GM21381 (cell line): ENCODE measurements at regions not wholly inside any gene's neighbourhood (a gene's known extent, or its start where the extent isn't known, plus 50 kb on each side); places are given as distances from the start of the nearest gene placed in this dataset.

ENCODE experiments used
- ATAC-seq: cut with Tn5 transposase; IDR thresholded peaks from one replicate; pipeline ENCODE4 v1.9.1; 2021; ENCODE audit warnings: mild to moderate bottlenecking, moderate library complexity; ENCODE audit not compliant: unreplicated experiment

DNA sequence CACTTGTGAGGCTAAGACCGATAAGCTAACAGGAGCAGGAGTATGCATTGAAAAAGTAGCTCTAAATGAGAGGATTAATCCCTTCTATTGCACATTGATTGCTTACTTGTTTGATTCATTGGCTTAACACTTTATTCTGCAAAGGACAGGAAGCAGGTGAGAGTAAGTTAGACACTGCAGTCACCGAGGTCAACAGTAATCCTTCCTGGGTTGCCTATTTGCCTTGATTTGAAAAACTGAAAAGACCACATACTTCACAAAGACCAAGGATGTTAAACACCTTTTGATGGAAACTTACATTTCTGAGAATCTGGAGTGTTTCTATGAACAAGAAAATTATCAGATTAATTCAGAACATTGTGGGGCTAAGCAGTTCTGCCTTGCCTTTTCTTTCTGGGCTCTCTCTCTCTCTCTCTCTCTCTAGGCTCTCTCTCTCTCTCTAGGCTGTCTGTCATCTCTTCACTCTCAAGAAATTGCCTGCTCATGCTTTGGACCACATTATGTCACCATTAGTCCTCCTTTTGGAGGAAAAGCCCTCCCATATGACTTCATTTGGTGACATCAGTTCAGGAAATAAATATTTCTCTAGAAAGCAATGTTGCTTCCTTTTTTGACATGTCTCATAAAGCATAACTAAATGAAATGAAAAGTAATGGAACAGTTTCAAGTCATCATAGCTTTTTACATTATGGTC lies 103.8 kb downstream of the TNFSF18 start:
- ATAC-seq: no peak

DNA sequence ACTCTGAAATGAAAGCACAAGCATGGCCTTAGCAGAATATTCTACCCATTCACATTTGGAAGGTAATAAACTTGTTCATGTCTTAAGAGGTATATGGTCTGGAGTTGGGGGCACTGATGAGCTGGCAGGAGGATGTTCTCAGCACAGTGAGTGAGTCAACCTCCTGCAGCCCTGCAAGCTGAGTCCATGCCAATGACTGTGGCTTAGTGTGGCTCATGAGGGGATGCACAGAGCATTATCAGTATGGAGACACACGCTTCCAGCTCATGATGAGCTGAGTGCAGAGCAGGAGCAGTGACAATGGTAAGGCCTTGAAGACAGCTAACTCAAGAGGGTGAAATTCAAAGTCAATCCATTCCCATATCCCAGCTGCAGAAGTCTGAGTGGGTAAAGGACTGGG lies 102.3 kb downstream of the TNFSF18 start:
- no peak for ATAC-seq

DNA sequence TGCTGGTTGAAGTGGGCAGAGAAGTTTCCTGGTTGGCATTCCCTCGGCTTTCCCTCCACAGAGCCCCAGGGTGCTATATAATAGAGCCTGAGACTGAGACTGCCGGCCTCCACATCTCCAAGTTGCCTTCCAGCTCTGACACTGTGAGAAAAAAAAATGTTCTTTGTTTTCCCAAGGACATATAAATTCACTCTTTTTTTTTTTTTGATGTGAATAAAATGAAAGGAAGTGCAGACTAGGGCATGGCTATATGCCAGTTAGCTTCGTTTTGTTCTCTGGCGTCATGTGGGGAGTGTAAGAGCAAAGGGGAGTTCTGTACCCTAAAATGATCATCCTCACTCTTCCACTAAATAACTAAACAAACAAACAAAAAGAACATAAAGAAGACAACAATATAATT lies 101.6 kb downstream of the TNFSF18 start:
- ATAC-seq: no peak

- no peak for ATAC-seq
These were observed 100.2 kb downstream of the TNFSF18 start for GRCh38 chr1:172950528-172950927.

DNA sequence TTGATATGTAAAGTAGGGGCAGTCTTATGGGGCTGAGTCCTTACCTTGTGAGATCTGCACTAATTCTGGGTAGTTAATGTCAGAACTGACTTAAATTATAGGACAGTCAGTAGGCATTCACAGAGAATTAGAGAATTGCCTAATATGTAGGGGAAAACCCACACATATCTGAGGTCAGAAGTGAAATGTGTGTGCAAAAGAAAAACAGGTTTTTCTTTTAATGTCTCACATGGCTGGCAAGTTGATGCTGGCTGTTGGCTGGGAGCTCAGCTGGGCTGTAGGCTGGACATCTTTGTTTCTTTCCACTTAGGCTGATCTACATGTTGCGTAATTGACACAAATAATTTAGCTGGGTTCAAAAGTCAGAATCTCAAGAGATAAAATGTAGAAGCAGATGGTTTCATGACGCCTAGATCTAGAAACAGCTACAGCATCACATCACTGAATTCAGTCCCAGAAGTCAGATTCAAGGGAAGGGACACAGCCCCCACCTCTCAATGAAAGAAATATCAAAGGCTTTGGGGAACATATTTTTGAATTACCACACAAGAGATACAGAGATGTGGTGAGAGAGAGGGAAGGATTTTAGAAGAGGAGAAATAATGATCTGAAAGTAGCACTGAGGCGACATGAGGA lies 98.9 kb downstream of the TNFSF18 start:
- ATAC-seq: no peak

DNA sequence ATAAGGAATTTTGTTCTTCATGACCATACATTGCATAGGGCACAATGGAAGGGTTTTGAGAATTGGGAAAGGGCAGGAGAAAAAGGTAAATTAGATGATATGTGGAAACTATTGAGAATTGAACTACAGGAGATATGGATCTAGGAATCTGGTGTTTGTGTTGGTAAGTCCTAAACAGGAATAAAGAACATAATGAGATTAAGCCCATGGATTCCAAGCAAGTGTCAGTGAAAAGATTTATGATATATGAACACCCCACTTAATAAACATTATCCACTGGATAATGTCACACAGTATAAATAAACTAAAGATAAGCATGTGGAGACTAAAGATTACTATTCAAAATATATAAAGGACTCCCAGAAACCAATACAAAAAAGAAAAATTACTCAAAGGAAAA lies 98.2 kb downstream of the TNFSF18 start:
- no peak for ATAC-seq

DNA sequence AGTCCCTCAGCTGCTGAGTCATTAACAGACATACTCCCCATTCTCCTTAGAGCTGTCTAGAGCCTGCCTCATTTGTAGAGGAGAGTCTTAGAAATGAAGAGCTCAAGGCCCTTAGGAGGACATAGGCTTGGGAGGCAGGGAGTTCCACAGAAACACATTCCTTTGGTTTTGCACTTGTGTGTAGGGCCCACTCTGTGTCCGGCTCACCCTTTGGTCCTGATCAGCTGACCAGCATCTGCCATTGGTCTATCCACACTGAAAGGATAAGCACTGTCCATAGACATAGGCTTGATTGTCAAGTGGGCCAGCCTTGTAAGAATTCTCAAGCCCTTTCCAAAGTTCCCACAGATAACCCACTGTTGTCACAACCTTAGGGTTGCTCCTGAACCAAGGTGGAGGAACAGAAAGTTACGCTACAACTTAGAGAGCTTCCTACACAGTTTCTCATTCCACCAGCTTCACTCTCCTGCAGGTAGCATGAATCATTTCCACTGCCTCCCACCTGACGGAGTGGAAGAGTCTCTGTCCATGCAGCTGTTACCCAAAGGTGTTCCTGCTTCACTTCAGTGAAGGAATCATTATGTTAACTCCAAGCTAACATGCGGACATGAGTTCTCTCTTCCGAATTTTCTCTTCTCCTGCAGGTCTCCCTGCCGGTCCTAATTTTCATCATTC lies 96.1 kb downstream of the TNFSF18 start:
- ATAC-seq: no peak

- no peak for ATAC-seq
These were observed 95.5 kb downstream of the TNFSF18 start for GRCh38 chr1:172955161-172955815.

GRCh38 chr1:172956871-172957270 lies 93.9 kb downstream of the TNFSF18 start:
- ATAC-seq: no peak

- ATAC-seq: no peak
These were observed 93.2 kb downstream of the TNFSF18 start for GRCh38 chr1:172957491-172957890.

GRCh38 chr1:172959571-172959970 lies 91.2 kb downstream of the TNFSF18 start:
- no peak for ATAC-seq

DNA sequence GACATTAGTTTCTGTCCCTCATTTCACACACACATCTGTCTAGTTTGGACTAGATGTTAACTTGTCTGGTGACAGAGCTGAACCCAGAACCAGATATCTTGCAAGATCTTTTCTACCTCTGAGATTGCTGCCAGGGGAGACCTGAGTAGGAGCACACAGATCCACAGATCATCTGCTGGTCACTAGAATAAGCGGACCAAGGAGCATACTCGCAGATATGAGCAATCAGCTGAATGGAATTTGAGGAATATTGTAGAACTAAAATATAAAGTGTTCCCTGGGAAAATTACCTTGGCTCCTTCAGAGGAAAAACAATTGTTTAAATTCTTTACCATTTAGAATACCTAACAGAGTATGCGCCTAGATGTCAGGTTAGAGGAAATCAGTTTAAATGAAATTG lies 90.7 kb downstream of the TNFSF18 start:
- no peak for ATAC-seq

GRCh38 chr1:172960454-172961208 lies 90.1 kb downstream of the TNFSF18 start:
- no peak for ATAC-seq

- ATAC-seq: no peak
These were observed 85.9 kb downstream of the TNFSF18 start for GRCh38 chr1:172964864-172965263.

DNA sequence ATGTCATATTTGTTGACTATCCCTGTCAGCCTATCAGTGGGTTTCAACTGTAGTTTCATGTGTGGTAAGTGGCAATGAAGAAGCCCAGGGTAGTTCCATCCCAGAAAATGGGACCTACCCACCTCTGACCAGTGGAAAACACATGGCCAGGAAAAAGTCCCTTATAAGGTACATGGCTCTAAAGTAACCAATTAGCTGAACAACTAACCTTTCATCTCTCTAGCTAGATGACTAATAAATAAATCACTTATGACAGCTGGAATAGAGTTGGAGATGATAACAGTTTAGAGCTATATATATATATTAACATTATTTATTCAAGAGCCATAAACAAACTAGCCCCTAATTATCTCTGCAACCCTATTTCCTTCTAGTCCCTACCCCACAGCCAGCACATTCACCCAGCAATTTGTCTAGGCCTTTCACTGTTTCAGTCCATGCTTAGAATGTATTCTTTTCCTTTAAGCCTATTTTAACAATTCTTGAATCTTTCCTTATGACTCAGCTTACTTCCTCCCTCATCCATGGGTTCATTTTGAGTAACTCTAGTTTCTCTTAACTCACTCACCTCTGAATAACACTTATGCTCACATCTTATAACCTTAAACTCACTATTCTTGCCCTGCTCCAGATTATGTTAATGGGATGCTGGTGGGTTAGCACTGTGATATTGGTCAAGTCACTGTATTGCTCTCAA lies 83.7 kb downstream of the TNFSF18 start:
- no peak for ATAC-seq

DNA sequence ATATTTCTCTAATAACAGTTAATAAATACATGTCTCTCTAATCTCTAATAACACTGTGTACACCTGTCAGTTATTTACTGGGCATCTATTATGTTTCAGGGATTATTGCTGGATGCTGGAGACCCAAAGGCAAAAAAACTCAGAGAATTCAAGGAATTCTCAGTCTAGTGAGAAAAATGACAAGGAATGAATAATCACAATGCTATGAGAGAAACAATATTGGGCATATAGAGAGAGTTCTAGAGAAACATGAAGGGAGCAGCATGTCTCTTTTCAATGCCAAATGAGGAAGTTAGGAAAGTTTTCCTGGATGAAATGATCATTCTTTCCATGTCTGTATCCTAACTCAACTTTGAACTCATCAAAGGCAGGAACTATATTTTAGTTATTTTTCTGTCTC lies 82.8 kb downstream of the TNFSF18 start:
- ATAC-seq: no peak

- ATAC-seq: no peak
These were observed 81.1 kb downstream of the TNFSF18 start for GRCh38 chr1:172969611-172970010.

GRCh38 chr1:172970186-172970585 lies 80.6 kb downstream of the TNFSF18 start:
- ATAC-seq: no peak

DNA sequence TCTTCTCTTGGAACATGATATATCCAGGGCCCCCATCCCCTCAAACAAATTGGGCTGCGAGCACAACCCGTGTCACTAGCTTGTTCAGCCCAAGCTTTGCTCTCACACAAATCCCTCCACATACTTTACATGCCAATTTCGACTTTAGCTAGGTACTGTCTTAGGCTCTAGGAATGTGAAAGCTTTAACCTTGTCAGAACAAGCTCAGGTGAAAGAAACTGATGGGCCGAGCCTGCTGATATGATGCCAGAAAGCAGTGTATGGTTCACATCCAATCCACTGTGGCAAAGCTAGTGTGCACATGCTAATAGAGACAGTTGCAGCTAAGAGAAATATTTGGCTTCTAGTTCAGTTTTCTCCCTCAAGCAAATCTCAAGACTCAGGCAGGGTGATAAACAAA lies 79.5 kb downstream of the TNFSF18 start:
- ATAC-seq: no peak

DNA sequence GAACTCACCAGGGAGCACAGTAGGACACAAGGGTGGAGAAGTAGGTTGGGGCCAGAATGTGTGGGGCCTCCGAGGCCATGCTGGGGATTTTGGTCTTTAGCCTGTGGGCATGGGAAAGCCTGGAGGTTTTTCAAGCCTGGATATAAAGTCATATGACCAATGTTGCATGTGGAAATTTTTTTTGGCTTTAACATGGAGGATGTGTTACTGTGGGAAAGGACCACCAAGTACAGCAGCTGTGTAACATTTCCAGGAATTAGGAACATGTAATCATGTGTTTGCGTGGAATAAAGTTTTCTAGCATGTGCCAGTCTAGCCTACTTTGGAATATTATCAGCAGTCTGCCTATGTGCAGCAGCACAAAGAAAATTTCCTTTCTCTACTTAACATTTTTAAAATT lies 78.5 kb downstream of the TNFSF18 start:
- no peak for ATAC-seq
